ENCODE measurements at regions not wholly inside any gene's neighbourhood (a gene's known extent, or its start where the extent isn't known, plus 50 kb on each side); places are given as distances from the start of the nearest gene placed in this dataset.

GRCh38 chr5:107278774-107279173, 392.0 kb downstream of the EFNA5 start:
- no peaks in the 10 kb centered on the region for H3K27me3 Mint-ChIP-seq (ENCODE audit: insufficient read depth, unreplicated experiment)
- peaks cover 14% of the 10 kb centered on the region for H3K4me1 Mint-ChIP-seq (ENCODE audit: insufficient read depth, unreplicated experiment)
- POLR2A ChIA-PET = no interaction called here
- CTCF ChIA-PET = interaction anchor here (0.6 to 0.7 kb wide), 2 partner anchors 68 to 886 kb away, joined by 3 read pairs; no protein-coding TSS in a partner anchor
- intact Hi-C loops (cut with micrococcal nuclease) = no loop called here
- DNase-seq (ENCODE audit: unreplicated experiment) = no peak
- BruUV-seq (replicated peaks) = no TSS peak
- no peaks in the 10 kb centered on the region for H3K36me3 Mint-ChIP-seq (ENCODE audit: insufficient read depth, unreplicated experiment)
- no peaks in the 10 kb centered on the region for H3K9me3 Mint-ChIP-seq (ENCODE audit: unreplicated experiment)
- TF ChIP-seq CTCF (IDR thresholded peaks at IDR 0.05; ENCODE audit: unreplicated experiment) = no peak
- H3K4me3 Mint-ChIP-seq (ENCODE audit: unreplicated experiment) = no peak overlapping the region
- H3K27ac Mint-ChIP-seq (ENCODE audit: low read depth, unreplicated experiment) = no peak overlapping the region

- H3K36me3 Mint-ChIP-seq (ENCODE audit: insufficient read depth, unreplicated experiment) = no peaks in the 10 kb centered on the region
- ChIA-PET CTCF (no interaction called here), POLR2A (no interaction called here)
These were observed 393.1 kb downstream of the EFNA5 start for GRCh38 chr5:107277485-107278125.

GRCh38 chr5:107275333-107275732, 395.4 kb downstream of the EFNA5 start:
- peaks cover 7% of the 10 kb centered on the region for H3K4me1 Mint-ChIP-seq (ENCODE audit: insufficient read depth, unreplicated experiment)
- no TSS peak for BruUV-seq (replicated peaks)
- H3K27ac Mint-ChIP-seq (ENCODE audit: low read depth, unreplicated experiment) = no peak overlapping the region
- no peak for TF ChIP-seq CTCF (IDR thresholded peaks at IDR 0.05; ENCODE audit: unreplicated experiment)
- no peaks in the 10 kb centered on the region for H3K9me3 Mint-ChIP-seq (ENCODE audit: unreplicated experiment)
- DNase-seq (ENCODE audit: unreplicated experiment) = no peak
- ChIA-PET POLR2A (interaction anchor here (0.6 kb wide), 1 partner anchor 394 kb away, joined by 3 read pairs; no protein-coding TSS in a partner anchor), CTCF (no interaction called here)
- intact Hi-C loops (cut with micrococcal nuclease) = no loop called here
- H3K4me3 Mint-ChIP-seq (ENCODE audit: unreplicated experiment) = no peak overlapping the region
- H3K27me3 Mint-ChIP-seq (ENCODE audit: insufficient read depth, unreplicated experiment) = no peaks in the 10 kb centered on the region
- H3K36me3 Mint-ChIP-seq (ENCODE audit: insufficient read depth, unreplicated experiment) = no peaks in the 10 kb centered on the region

More at GRCh38 chr5:107277485-107278125, 393.1 kb downstream of the EFNA5 start:
- Mint-ChIP-seq H3K27ac (ENCODE audit: low read depth, unreplicated experiment) (no peak overlapping the region), H3K27me3 (ENCODE audit: insufficient read depth, unreplicated experiment) (no peaks in the 10 kb centered on the region), H3K4me1 (ENCODE audit: insufficient read depth, unreplicated experiment) (peaks cover 14% of the 10 kb centered on the region), H3K9me3 (ENCODE audit: unreplicated experiment) (no peaks in the 10 kb centered on the region), H3K4me3 (ENCODE audit: unreplicated experiment) (no peak overlapping the region)
- no peak for TF ChIP-seq CTCF (IDR thresholded peaks at IDR 0.05; ENCODE audit: unreplicated experiment)
- no peak for DNase-seq (ENCODE audit: unreplicated experiment)
- intact Hi-C loops (cut with micrococcal nuclease) = no loop called here
- no TSS peak for BruUV-seq (replicated peaks)

GRCh38 chr5:107274571-107274970, 396.2 kb downstream of the EFNA5 start:
- H3K4me3 Mint-ChIP-seq (ENCODE audit: unreplicated experiment) = no peak overlapping the region

More at GRCh38 chr5:107274571-107274970, 396.2 kb downstream of the EFNA5 start:
- BruUV-seq (replicated peaks) = no TSS peak
- H3K27ac Mint-ChIP-seq (ENCODE audit: low read depth, unreplicated experiment) = no peak overlapping the region
- H3K4me1 Mint-ChIP-seq (ENCODE audit: insufficient read depth, unreplicated experiment) = peaks cover 7% of the 10 kb centered on the region
- H3K36me3 Mint-ChIP-seq (ENCODE audit: insufficient read depth, unreplicated experiment) = no peaks in the 10 kb centered on the region
- POLR2A ChIA-PET = no interaction called here
- H3K27me3 Mint-ChIP-seq (ENCODE audit: insufficient read depth, unreplicated experiment) = no peaks in the 10 kb centered on the region
- no peak for TF ChIP-seq CTCF (IDR thresholded peaks at IDR 0.05; ENCODE audit: unreplicated experiment)
- no peaks in the 10 kb centered on the region for H3K9me3 Mint-ChIP-seq (ENCODE audit: unreplicated experiment)
- CTCF ChIA-PET = interaction anchor here (0.6 kb wide), 1 partner anchor 76 kb away, joined by 4 read pairs; no protein-coding TSS in a partner anchor
- no peak for DNase-seq (ENCODE audit: unreplicated experiment)
- intact Hi-C loops (cut with micrococcal nuclease) = no loop called here

Measured in MCF 10A (cell line).